Gastrocnemius medialis (tissue), 4 donors: ENCODE measurements at regions not wholly inside any gene's neighbourhood (a gene's known extent, or its start where the extent isn't known, plus 50 kb on each side); places are given as distances from the start of the nearest gene placed in this dataset.
A peak's percentile ranks its signal among the peaks of the same experiment; 100 is the strongest.
"Not testable (repeated sequence)": the region's sequence is repeated elsewhere in the genome, so short reads cannot be mapped to it uniquely, and the experiment has no call there.

Experiments used
- ATAC-seq, 2 donors: fragments of 150-250 bp; one replicate each; pipeline ENCODE4 v1.9.1; 2016
- DNase-seq, 2 donors: peaks; one replicate each; pipeline ENCODE4 v3.0.0-alpha.2; 2019
- H3K27ac ChIP-seq, 4 donors: fragments of 200-600 bp; sonication (generic); 1 replicate in 1 of 4; 2 replicates in 3 of 4; pipeline ENCODE4 v1.5.1; 2016 to 2018; ENCODE audit warnings: mild to moderate bottlenecking in 2 of 4, moderate library complexity in 1 of 4
- H3K27me3 ChIP-seq, 3 donors: fragments of 200-600 bp; sonication (generic) in 2 of 3; 1 replicate in 1 of 3; 2 replicates in 2 of 3; pipeline versions ENCODE4 v1.5.1 to v1.6.0; 2016 to 2019; ENCODE audit warnings: mild to moderate bottlenecking in 1 of 3, moderate library complexity in 1 of 3
- H3K36me3 ChIP-seq, 2 donors: fragments of 200-600 bp; sonication (generic) in 1 of 2; one replicate each; pipeline ENCODE4 v1.5.1; 2017 to 2018
- H3K4me1 ChIP-seq, 2 donors: fragments of 200-600 bp; sonication (generic) in 1 of 2; one replicate each; pipeline ENCODE4 v1.5.1; 2016 to 2017; ENCODE audit warnings: mild to moderate bottlenecking in 2 of 2
- H3K4me3 ChIP-seq, 4 donors: fragments of 200-600 bp; sonication (generic) in 3 of 4; 1 replicate in 1 of 4; 2 replicates in 3 of 4; pipeline ENCODE4 v1.5.1; 2016 to 2019; ENCODE audit warnings: mild to moderate bottlenecking in 2 of 4
- H3K9me3 ChIP-seq, 3 donors: fragments of 200-600 bp; sonication (generic) in 2 of 3; 1 replicate in 1 of 3; 2 replicates in 2 of 3; pipeline ENCODE4 v1.5.1; 2016 to 2019
- CTCF ChIP-seq, 5 experiments: fragments of 450-650 bp in 3 of 5; fragments of 200-600 bp in 2 of 5; sonication (generic) in 2 of 5; IDR thresholded peaks in 4 of 5; conservative IDR thresholded peaks in 1 of 5; 1 replicate in 4 of 5; 2 replicates in 1 of 5; pipeline ENCODE4 v1.5.1; 2016 to 2019; ENCODE audit warnings: antibody characterized with exemption in 5 of 5, mild to moderate bottlenecking in 3 of 5, moderate library complexity in 3 of 5
- POLR2A ChIP-seq, 2 donors: fragments of 450-650 bp; IDR thresholded peaks; one replicate each; pipeline ENCODE4 v1.6.1; 2017; ENCODE audit warnings: antibody characterized with exemption in 2 of 2, mild to moderate bottlenecking in 2 of 2, moderate library complexity in 2 of 2
- in situ Hi-C, 4 donors: fragments of 200-750 bp; cut with MboI; loops; one replicate each; pipeline versions ENCODE4 v1.15.0 to v1.8.0; 2017; ENCODE audit warnings: low sequenced_read_pairs in 4 of 4
- intact Hi-C: fragments of 100-400 bp; cut with DNase I; formaldehyde crosslinking; loops from one replicate; pipeline ENCODE4 v1.15.1; 2023; ENCODE audit warnings: low total_unique reads

GRCh38 chr13:104526561-104526960 lies 1460.3 kb upstream of the SLC10A2 start:
- in situ Hi-C loops: no loop called here
- Histone ChIP-seq H3K4me1 (no peaks in the 10 kb centered on the region), H3K9me3 (no peaks in the 10 kb centered on the region), H3K36me3 (no peaks in the 10 kb centered on the region), H3K27ac (no peak overlapping the region), H3K4me3 (no peak overlapping the region), H3K27me3 (no peaks in the 10 kb centered on the region)
- ATAC-seq: no peak
- no peak for DNase-seq
- intact Hi-C loops: no loop called here
- TF ChIP-seq POLR2A (IDR thresholded peaks at IDR 0.05) (no peak), CTCF (IDR thresholded peaks at IDR 0.05 in 4 of 5, conservative IDR thresholded peaks at IDR 0.05 in 1 of 5) (no peak)

GRCh38 chr13:104525467-104525866 lies 1459.2 kb upstream of the SLC10A2 start:
- Histone ChIP-seq H3K36me3 (no peaks in the 10 kb centered on the region), H3K27ac (no peak overlapping the region), H3K27me3 (no peaks in the 10 kb centered on the region), H3K4me3 (no peak overlapping the region), H3K4me1 (no peaks in the 10 kb centered on the region), H3K9me3 (no peaks in the 10 kb centered on the region)
- ATAC-seq (no peak), DNase-seq (no peak)
- no peak for TF ChIP-seq POLR2A (IDR thresholded peaks at IDR 0.05)
- TF ChIP-seq CTCF (IDR thresholded peaks at IDR 0.05 in 4 of 5, conservative IDR thresholded peaks at IDR 0.05 in 1 of 5): no peak
- in situ Hi-C loops: no loop called here
- intact Hi-C loops: no loop called here

- intact Hi-C loops: no loop called here
- no peak overlapping the region for H3K4me3 ChIP-seq
- ATAC-seq: no peak
- no peaks in the 10 kb centered on the region for H3K36me3 ChIP-seq
- peak in 1 of 2 donors; percentile 2 for DNase-seq
- in situ Hi-C loops: no loop called here
- no peak overlapping the region for H3K27ac ChIP-seq
- no peaks in the 10 kb centered on the region for H3K4me1 ChIP-seq
- H3K27me3 ChIP-seq: no peaks in the 10 kb centered on the region
- H3K9me3 ChIP-seq: no peaks in the 10 kb centered on the region
- no peak for TF ChIP-seq POLR2A (IDR thresholded peaks at IDR 0.05)
- no peak for TF ChIP-seq CTCF (IDR thresholded peaks at IDR 0.05 in 4 of 5, conservative IDR thresholded peaks at IDR 0.05 in 1 of 5)
Observed at GRCh38 chr13:104522235-104523072, 1456.2 kb upstream of the SLC10A2 start.

- ATAC-seq (no peak), DNase-seq (no peak)
- Histone ChIP-seq H3K4me1 (no peaks in the 10 kb centered on the region), H3K9me3 (no peaks in the 10 kb centered on the region), H3K4me3 (no peak overlapping the region), H3K27ac (no peak overlapping the region), H3K36me3 (no peaks in the 10 kb centered on the region), H3K27me3 (no peaks in the 10 kb centered on the region)
- intact Hi-C loops: no loop called here
- in situ Hi-C loops: no loop called here
- TF ChIP-seq CTCF (IDR thresholded peaks at IDR 0.05 in 4 of 5, conservative IDR thresholded peaks at IDR 0.05 in 1 of 5) (no peak), POLR2A (IDR thresholded peaks at IDR 0.05) (no peak)
Observed at GRCh38 chr13:104510422-104510821, 1444.2 kb upstream of the SLC10A2 start.

- in situ Hi-C loops: not testable (repeated sequence)
Observed at GRCh38 chr13:104493502-104493901, 1427.3 kb upstream of the SLC10A2 start.

More at GRCh38 chr13:104493502-104493901, 1427.3 kb upstream of the SLC10A2 start:
- H3K9me3 ChIP-seq, H3K27me3 ChIP-seq, H3K4me1 ChIP-seq, DNase-seq, H3K27ac ChIP-seq, intact Hi-C loops, H3K4me3 ChIP-seq, ATAC-seq, H3K36me3 ChIP-seq: not testable (repeated sequence)
